IPS-NIHi11 (cell line): ENCODE measurements at regions not wholly inside any gene's neighbourhood (a gene's known extent, or its start where the extent isn't known, plus 50 kb on each side); places are given as distances from the start of the nearest gene placed in this dataset.
"Not testable (repeated sequence)": the region's sequence is repeated elsewhere in the genome, so short reads cannot be mapped to it uniquely, and the experiment has no call there.

Experiments used
- DNase-seq: peaks from one replicate; pipeline ENCODE4 v3.0.0; 2012; ENCODE audit warnings: mixed read lengths, low spot score

- DNase-seq: no peak
These were observed 152.9 kb upstream of the DAB1 start for GRCh38 chr1:57576756-57577155.

GRCh38 chr1:57572016-57572415, 148.2 kb upstream of the DAB1 start:
- DNase-seq: no peak

- DNase-seq: not testable (repeated sequence)
These were observed 134.2 kb upstream of the DAB1 start for GRCh38 chr1:57558066-57558465.

GRCh38 chr1:57553666-57554065, 129.8 kb upstream of the DAB1 start:
- DNase-seq: no peak

DNA sequence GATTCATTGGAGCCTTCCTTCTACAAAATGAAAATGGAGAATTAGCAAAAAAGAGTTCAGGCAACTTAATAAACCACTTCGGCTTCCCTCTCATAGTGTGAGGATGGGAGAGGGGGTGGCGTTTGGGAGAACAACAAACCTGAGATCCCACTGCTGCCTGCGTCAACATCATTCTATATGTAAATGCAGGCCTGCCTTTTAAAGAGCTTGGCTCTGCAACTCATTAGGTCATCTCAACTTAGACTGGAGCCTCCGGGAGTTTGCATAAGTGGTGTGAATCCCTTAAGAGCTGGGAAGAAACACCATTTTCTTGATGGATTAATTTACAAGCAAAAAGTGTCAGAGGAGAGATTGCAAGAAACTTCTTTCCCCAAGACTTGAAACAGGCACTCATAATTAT, 127.6 kb upstream of the DAB1 start:
- peak; percentile 17 for DNase-seq

DNA sequence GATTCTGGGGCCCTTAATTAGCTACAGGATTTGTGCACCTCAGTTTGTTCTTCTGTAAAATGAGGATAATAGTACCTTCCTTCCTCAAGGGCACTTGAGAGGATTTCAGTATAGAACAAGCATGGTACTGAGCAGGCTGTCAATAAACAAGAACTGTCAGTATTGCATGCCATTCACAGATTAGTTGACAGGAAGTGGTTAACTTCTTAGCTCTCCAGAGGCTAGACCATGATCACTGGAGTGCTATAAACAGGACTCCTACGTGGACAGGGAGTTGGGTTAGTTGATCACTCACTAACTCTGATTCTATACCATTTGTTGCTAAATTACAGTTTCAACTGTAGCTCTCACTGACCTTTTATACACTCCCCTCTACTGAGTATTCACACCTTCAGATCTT, 126.2 kb upstream of the DAB1 start:
- DNase-seq: no peak

GRCh38 chr1:57549300-57549699, 125.4 kb upstream of the DAB1 start:
- DNase-seq: no peak

GRCh38 chr1:57546549-57547330, 122.9 kb upstream of the DAB1 start:
- DNase-seq: no peak

GRCh38 chr1:57544345-57544744, 120.5 kb upstream of the DAB1 start:
- no peak for DNase-seq

DNA sequence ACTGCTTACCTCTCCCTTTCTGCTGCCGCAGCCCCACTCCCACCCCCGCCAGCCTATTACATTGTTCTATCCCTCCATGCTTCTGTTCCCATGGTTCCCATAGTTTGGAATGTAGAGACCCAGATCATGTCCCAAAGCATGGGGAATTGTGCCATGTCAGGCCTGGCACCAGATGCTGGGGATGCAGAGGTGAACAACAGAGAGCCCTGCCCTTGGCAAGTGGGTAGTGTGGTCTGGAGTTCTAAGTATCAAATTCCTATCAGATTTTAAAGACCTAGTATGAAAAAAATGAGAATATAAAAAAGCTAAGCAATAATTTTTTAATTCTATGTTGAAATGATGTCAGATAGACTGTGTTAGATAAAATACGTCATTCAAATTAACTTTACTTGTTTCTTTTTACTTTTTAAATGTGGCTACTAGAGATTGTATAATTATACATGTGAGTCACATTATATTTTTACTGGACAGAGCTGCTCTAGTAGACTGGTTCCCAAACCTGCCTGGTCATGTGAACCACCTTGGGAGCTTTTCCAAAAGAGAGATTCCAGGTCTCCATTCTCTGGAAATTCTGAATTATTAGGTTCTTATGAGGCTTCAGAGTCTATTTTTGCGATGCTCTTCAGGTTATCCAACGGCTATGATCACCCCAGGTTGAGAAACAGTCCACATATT, 113.0 kb upstream of the DAB1 start:
- no peak for DNase-seq

GRCh38 chr1:57532299-57532698, 108.4 kb upstream of the DAB1 start:
- no peak for DNase-seq

- DNase-seq: not testable (repeated sequence)
These were observed 107.0 kb upstream of the DAB1 start for GRCh38 chr1:57530911-57531260.

DNA sequence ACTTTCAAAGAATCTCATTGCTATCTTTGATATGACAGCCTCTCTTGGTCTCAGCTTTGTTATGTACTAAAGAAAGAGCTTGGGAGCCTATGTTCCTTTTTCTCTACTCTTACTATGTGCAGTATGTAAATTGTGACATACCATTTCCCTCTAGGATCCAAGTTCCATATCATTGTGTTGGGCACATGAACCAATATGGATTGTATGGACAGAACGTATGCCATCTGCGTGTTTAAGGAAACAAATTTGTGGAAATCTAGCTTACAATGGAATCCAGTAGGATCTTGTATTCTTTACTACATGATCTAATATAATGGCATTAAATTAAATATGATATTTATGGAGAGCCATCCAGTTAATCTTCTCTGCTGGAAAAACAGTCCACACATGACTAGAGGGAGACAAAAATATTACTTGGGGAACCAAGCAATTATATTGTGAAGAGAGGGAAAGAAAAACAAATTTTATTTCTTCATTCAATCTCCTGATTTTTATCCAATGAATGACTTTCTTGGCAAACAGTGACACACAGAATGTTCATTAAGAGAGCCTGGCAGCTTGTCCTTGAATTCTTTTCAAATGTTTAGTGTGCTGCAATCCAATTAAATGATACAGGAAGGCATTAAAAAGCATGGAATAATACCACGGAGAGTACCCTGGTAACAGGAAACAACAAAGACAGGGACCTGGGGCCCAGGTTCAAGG, 106.5 kb upstream of the DAB1 start:
- DNase-seq: no peak

DNA sequence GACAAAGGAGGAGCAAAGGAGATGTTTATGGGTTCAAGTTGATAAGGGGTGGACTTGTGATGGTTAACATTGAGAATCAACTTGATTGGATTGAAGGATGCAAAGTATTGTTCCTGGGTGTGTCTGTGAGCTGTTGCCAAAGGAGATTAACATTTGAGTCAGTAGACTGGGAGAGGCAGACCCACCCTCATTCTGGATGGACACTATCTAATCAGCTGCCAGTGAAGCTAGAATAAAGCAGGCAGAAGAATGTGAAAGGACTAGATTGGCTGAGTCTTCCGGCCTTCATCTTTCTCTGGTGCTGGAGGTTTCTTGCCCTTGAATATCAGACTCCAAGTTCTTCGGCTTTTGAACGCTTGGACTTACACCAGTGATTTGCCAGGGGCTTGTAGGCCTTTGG, 98.7 kb upstream of the DAB1 start:
- DNase-seq: no peak

GRCh38 chr1:57520743-57521515, 97.1 kb upstream of the DAB1 start:
- no peak for DNase-seq

DNA sequence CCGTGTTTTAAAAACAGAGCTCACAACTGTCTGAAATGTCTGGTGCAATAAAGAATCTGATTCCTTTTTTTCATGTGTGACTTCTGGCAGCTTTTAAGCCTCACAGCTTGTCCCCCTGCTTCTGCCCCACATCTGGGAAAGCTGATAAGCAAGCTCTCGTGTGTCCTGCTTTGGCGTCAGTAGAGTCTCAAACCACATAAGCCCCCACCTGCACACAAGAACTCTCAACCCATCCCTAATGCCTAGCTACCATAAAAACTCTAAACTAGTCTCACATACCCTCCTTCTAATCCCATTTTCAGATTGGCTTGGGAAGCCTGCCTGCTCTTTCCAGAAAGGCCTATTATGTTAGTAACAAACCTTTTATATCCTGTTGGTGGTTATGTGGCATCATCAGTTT, 94.6 kb upstream of the DAB1 start:
- no peak for DNase-seq

DNA sequence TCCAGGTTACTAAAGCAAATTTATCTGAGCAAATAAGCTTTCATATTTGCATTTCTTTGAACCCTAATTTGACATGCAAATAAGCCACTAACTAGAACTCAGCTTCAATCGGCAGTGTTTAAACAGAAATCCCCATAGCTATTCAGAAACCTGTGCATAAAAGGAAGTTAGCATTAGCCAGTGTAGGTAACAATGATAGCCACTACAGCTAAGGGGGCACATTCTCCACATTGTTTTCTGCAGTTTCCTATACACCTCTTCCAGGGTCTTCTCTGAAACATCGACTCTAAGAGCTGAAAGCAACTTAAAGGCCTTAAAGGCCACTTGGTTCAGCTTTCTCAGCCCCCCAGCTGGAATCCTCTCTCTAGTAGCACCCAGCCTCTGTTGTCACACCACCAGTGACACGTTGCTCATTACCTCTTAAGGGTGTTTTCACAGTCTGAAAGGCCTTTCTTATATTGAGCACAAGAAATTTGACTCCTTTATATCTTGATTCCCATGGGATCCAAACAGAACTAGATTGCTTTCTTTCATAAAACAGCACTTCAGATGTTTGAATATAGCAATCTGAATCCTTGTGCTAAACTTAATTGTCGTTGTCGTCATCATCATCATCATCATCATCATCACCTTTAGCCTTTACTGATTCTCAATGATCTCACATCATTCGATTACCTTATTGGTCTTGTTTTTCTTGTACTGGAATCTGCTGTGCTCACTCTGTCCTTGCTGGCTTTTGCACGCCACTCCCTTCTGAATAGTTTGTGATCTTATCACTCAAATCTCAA, 93.9 kb upstream of the DAB1 start:
- DNase-seq: no peak

GRCh38 chr1:57512386-57512785, 88.5 kb upstream of the DAB1 start:
- no peak for DNase-seq

GRCh38 chr1:57506941-57507340, 83.1 kb upstream of the DAB1 start:
- no peak for DNase-seq

- DNase-seq: no peak
These were observed 79.5 kb upstream of the DAB1 start for GRCh38 chr1:57503337-57503736.

GRCh38 chr1:57500136-57500830, 76.4 kb upstream of the DAB1 start:
- no peak for DNase-seq
